Gastrocnemius medialis (tissue), 4 donors: ENCODE measurements at regions not wholly inside any gene's neighbourhood (a gene's known extent, or its start where the extent isn't known, plus 50 kb on each side); places are given as distances from the start of the nearest gene placed in this dataset.

ENCODE experiments used
- ATAC-seq, 2 donors: fragments of 150-250 bp; one replicate each; pipeline ENCODE4 v1.9.1; 2016
- DNase-seq, 2 donors: peaks; one replicate each; pipeline ENCODE4 v3.0.0-alpha.2; 2019
- H3K27ac ChIP-seq, 4 donors: fragments of 200-600 bp; sonication (generic); 1 replicate in 1 of 4; 2 replicates in 3 of 4; pipeline ENCODE4 v1.5.1; 2016 to 2018; ENCODE audit warnings: mild to moderate bottlenecking in 2 of 4, moderate library complexity in 1 of 4
- H3K27me3 ChIP-seq, 3 donors: fragments of 200-600 bp; sonication (generic) in 2 of 3; 1 replicate in 1 of 3; 2 replicates in 2 of 3; pipeline versions ENCODE4 v1.5.1 to v1.6.0; 2016 to 2019; ENCODE audit warnings: mild to moderate bottlenecking in 1 of 3, moderate library complexity in 1 of 3
- H3K36me3 ChIP-seq, 2 donors: fragments of 200-600 bp; sonication (generic) in 1 of 2; one replicate each; pipeline ENCODE4 v1.5.1; 2017 to 2018
- H3K4me1 ChIP-seq, 2 donors: fragments of 200-600 bp; sonication (generic) in 1 of 2; one replicate each; pipeline ENCODE4 v1.5.1; 2016 to 2017; ENCODE audit warnings: mild to moderate bottlenecking in 2 of 2
- H3K4me3 ChIP-seq, 4 donors: fragments of 200-600 bp; sonication (generic) in 3 of 4; 1 replicate in 1 of 4; 2 replicates in 3 of 4; pipeline ENCODE4 v1.5.1; 2016 to 2019; ENCODE audit warnings: mild to moderate bottlenecking in 2 of 4
- H3K9me3 ChIP-seq, 3 donors: fragments of 200-600 bp; sonication (generic) in 2 of 3; 1 replicate in 1 of 3; 2 replicates in 2 of 3; pipeline ENCODE4 v1.5.1; 2016 to 2019
- POLR2A ChIP-seq, 2 donors: fragments of 450-650 bp; IDR thresholded peaks; one replicate each; pipeline ENCODE4 v1.6.1; 2017; ENCODE audit warnings: antibody characterized with exemption in 2 of 2, mild to moderate bottlenecking in 2 of 2, moderate library complexity in 2 of 2
- in situ Hi-C, 4 donors: fragments of 200-750 bp; cut with MboI; loops; one replicate each; pipeline versions ENCODE4 v1.15.0 to v1.8.0; 2017; ENCODE audit warnings: low sequenced_read_pairs in 4 of 4
- intact Hi-C: fragments of 100-400 bp; cut with DNase I; formaldehyde crosslinking; loops from one replicate; pipeline ENCODE4 v1.15.1; 2023; ENCODE audit warnings: low total_unique reads
- TF ChIP-seq, protein P1 (sequence below), 5 experiments: fragments of 450-650 bp in 3 of 5; fragments of 200-600 bp in 2 of 5; sonication (generic) in 2 of 5; IDR thresholded peaks in 4 of 5; conservative IDR thresholded peaks in 1 of 5; 1 replicate in 4 of 5; 2 replicates in 1 of 5; pipeline ENCODE4 v1.5.1; 2016 to 2019; ENCODE audit warnings: antibody characterized with exemption in 5 of 5, mild to moderate bottlenecking in 3 of 5, moderate library complexity in 3 of 5

GRCh38 chr17:13310858-13311257 lies 290.9 kb downstream of the HS3ST3A1 start:
- Histone ChIP-seq H3K9me3 (peaks cover 0 to 3% (median 0%) of the 10 kb centered on the region in 3 donors), H3K4me3 (no peak overlapping the region), H3K4me1 (no peaks in the 10 kb centered on the region), H3K36me3 (no peaks in the 10 kb centered on the region), H3K27me3 (no peaks in the 10 kb centered on the region), H3K27ac (no peak overlapping the region)
- DNase-seq (no peak), ATAC-seq (no peak)
- TF ChIP-seq, protein P1, sequence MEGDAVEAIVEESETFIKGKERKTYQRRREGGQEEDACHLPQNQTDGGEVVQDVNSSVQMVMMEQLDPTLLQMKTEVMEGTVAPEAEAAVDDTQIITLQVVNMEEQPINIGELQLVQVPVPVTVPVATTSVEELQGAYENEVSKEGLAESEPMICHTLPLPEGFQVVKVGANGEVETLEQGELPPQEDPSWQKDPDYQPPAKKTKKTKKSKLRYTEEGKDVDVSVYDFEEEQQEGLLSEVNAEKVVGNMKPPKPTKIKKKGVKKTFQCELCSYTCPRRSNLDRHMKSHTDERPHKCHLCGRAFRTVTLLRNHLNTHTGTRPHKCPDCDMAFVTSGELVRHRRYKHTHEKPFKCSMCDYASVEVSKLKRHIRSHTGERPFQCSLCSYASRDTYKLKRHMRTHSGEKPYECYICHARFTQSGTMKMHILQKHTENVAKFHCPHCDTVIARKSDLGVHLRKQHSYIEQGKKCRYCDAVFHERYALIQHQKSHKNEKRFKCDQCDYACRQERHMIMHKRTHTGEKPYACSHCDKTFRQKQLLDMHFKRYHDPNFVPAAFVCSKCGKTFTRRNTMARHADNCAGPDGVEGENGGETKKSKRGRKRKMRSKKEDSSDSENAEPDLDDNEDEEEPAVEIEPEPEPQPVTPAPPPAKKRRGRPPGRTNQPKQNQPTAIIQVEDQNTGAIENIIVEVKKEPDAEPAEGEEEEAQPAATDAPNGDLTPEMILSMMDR (IDR thresholded peaks at IDR 0.05 in 4 of 5, conservative IDR thresholded peaks at IDR 0.05 in 1 of 5) = no peak
- no peak for TF ChIP-seq POLR2A (IDR thresholded peaks at IDR 0.05)
- in situ Hi-C loops (loop anchor here in 1 of 4 donors (25.0 kb wide), 1 partner anchor 101 kb away; no protein-coding TSS in a partner anchor), intact Hi-C loops (no loop called here)

GRCh38 chr17:13306310-13306962 lies 288.6 kb upstream of the ELAC2 start:
- Histone ChIP-seq H3K27me3 (no peaks in the 10 kb centered on the region), H3K36me3 (no peaks in the 10 kb centered on the region), H3K4me1 (no peaks in the 10 kb centered on the region), H3K4me3 (no peak overlapping the region), H3K27ac (no peak overlapping the region), H3K9me3 (peaks cover 0 to 3% (median 0%) of the 10 kb centered on the region in 3 donors)
- TF ChIP-seq, protein P1 (IDR thresholded peaks at IDR 0.05 in 4 of 5, conservative IDR thresholded peaks at IDR 0.05 in 1 of 5) = no peak
- TF ChIP-seq POLR2A (IDR thresholded peaks at IDR 0.05) = no peak
- ATAC-seq = no peak
- in situ Hi-C loops = loop anchor here in 1 of 4 donors (25.0 kb wide), 1 partner anchor 106 kb away; no protein-coding TSS in a partner anchor
- intact Hi-C loops = no loop called here
- DNase-seq = no peak

DNA sequence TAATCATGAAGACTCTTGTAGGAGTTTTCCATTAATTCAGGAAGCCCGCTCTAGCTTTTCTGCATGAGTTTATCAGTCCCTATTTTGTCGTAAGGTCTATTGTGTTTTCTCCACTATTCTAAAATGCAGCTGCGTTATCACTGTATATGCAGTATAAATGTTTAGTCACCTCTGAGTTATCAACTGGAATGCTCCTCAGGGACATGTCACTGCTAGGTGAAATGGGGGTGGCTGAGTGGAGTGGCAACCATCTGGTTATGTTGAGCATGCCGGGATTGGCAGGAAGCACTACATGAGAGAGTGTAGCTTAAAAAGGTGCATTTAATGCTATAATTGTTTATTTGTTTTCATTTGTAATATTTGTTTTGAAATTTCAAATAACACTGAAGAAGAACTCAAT lies 285.2 kb upstream of the ELAC2 start:
- intact Hi-C loops (no loop called here), in situ Hi-C loops (loop anchor here in 1 of 4 donors (25.0 kb wide), 1 partner anchor 109 kb away; no protein-coding TSS in a partner anchor)
- Histone ChIP-seq H3K9me3 (no peaks in the 10 kb centered on the region), H3K36me3 (no peaks in the 10 kb centered on the region), H3K4me1 (no peaks in the 10 kb centered on the region), H3K4me3 (no peak overlapping the region), H3K27ac (no peak overlapping the region), H3K27me3 (no peaks in the 10 kb centered on the region)
- DNase-seq (no peak), ATAC-seq (no peak)
- TF ChIP-seq POLR2A (IDR thresholded peaks at IDR 0.05) = no peak
- TF ChIP-seq, protein P1 (IDR thresholded peaks at IDR 0.05 in 4 of 5, conservative IDR thresholded peaks at IDR 0.05 in 1 of 5) = no peak

- no peak for DNase-seq
- intact Hi-C loops = no loop called here
- Histone ChIP-seq H3K36me3 (no peaks in the 10 kb centered on the region), H3K4me3 (no peak overlapping the region), H3K9me3 (no peaks in the 10 kb centered on the region), H3K27ac (no peak overlapping the region), H3K27me3 (no peaks in the 10 kb centered on the region), H3K4me1 (no peaks in the 10 kb centered on the region)
- TF ChIP-seq POLR2A (IDR thresholded peaks at IDR 0.05) = no peak
- TF ChIP-seq, protein P1 (IDR thresholded peaks at IDR 0.05 in 4 of 5, conservative IDR thresholded peaks at IDR 0.05 in 1 of 5) = no peak
- in situ Hi-C loops = loop anchor here in 1 of 4 donors (25.0 kb wide), 1 partner anchor 110 kb away; no protein-coding TSS in a partner anchor
- no peak for ATAC-seq
Measured at GRCh38 chr17:13302419-13302818, 284.6 kb upstream of the ELAC2 start.
